NB4 (cell line): ENCODE measurements at regions not wholly inside any gene's neighbourhood (a gene's known extent, or its start where the extent isn't known, plus 50 kb on each side); places are given as distances from the start of the nearest gene placed in this dataset.

Experiments used
- CTCF ChIP-seq: IDR thresholded peaks from one replicate; pipeline ENCODE4 v1.5.1; 2012; ENCODE audit warnings: low read depth, low read length
- POLR2A ChIP-seq: IDR thresholded peaks from 2 replicates; pipeline ENCODE4 v1.6.1; 2011; ENCODE audit warnings: mild to moderate bottlenecking; ENCODE audit not compliant: insufficient read length; ENCODE audit errors: extremely low read depth

DNA sequence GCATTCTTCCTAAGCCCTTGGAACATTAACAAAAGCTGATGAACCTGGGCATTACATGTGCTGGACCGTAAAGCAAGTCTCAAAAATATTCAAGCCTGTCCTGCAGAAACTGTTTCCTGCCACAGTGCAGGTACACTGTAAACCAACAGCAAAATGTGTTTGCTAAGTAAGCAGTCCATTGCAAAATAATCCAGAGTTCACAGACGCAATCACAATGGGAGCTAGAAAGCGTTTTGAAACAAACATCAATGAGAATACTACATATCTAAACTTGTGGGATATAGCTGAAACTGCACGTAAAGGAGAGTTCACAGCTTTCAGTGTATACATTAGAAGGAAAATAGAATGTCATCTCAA is 61.6 kb downstream of the RGS12 start:
- no peak for TF ChIP-seq CTCF
- TF ChIP-seq POLR2A = no peak
